KMS-11 (cell line): ENCODE measurements at regions not wholly inside any gene's neighbourhood (a gene's known extent, or its start where the extent isn't known, plus 50 kb on each side); places are given as distances from the start of the nearest gene placed in this dataset.

Source experiments
- H2AFZ ChIP-seq: fragments of 200-600 bp; sonication (generic); 2 replicates; pipeline ENCODE4 v1.6.1; 2016; ENCODE audit warnings: antibody characterized with exemption, mixed run types, low read depth
- H3K27ac ChIP-seq: fragments of 200-600 bp; sonication (generic); 2 replicates; pipeline ENCODE4 v1.6.1; 2016; ENCODE audit warnings: mild to moderate bottlenecking, mixed run types
- H3K27me3 ChIP-seq: fragments of 200-600 bp; sonication (generic); 2 replicates; pipeline ENCODE4 v1.6.1; 2017; ENCODE audit warnings: mild to moderate bottlenecking, low read depth, mixed run types, moderate library complexity; ENCODE audit not compliant: insufficient read depth
- H3K36me3 ChIP-seq: fragments of 200-600 bp; sonication (generic); 2 replicates; pipeline ENCODE4 v1.6.1; 2017; ENCODE audit warnings: mild to moderate bottlenecking, mixed run types; ENCODE audit not compliant: insufficient read depth
- H3K4me1 ChIP-seq: fragments of 200-600 bp; sonication (generic); 2 replicates; pipeline ENCODE4 v1.6.1; 2016; ENCODE audit warnings: mild to moderate bottlenecking, low read depth, mixed run types; ENCODE audit not compliant: poor library complexity, severe bottlenecking
- H3K4me2 ChIP-seq: fragments of 200-600 bp; sonication (generic); 2 replicates; pipeline ENCODE4 v1.7.0; 2016; ENCODE audit warnings: mild to moderate bottlenecking, mixed run types
- H3K4me3 ChIP-seq: fragments of 200-600 bp; sonication (generic); IDR thresholded peaks from 2 replicates; pipeline ENCODE4 v1.6.1; 2017; ENCODE audit warnings: low read depth, low read length, mixed read lengths; ENCODE audit not compliant: insufficient read depth
- H3K79me2 ChIP-seq: fragments of 200-600 bp; sonication (generic); 2 replicates; pipeline ENCODE4 v1.6.1; 2016; ENCODE audit warnings: low read depth, mixed run types; ENCODE audit not compliant: insufficient read depth
- H3K9ac ChIP-seq: fragments of 200-600 bp; sonication (generic); 2 replicates; pipeline ENCODE4 v1.6.1; 2016; ENCODE audit warnings: mild to moderate bottlenecking, mixed run types
- H4K20me1 ChIP-seq: fragments of 200-600 bp; sonication (generic); 2 replicates; pipeline ENCODE4 v1.6.1; 2016; ENCODE audit warnings: mild to moderate bottlenecking, mixed run types; ENCODE audit not compliant: insufficient read depth
- CTCF ChIP-seq: fragments of 200-600 bp; sonication (generic); conservative IDR thresholded peaks from 2 replicates; pipeline ENCODE4 v1.6.1; 2017; ENCODE audit warnings: low read depth, mild to moderate bottlenecking, antibody characterized with exemption, low read length, moderate library complexity, mixed read lengths

DNA sequence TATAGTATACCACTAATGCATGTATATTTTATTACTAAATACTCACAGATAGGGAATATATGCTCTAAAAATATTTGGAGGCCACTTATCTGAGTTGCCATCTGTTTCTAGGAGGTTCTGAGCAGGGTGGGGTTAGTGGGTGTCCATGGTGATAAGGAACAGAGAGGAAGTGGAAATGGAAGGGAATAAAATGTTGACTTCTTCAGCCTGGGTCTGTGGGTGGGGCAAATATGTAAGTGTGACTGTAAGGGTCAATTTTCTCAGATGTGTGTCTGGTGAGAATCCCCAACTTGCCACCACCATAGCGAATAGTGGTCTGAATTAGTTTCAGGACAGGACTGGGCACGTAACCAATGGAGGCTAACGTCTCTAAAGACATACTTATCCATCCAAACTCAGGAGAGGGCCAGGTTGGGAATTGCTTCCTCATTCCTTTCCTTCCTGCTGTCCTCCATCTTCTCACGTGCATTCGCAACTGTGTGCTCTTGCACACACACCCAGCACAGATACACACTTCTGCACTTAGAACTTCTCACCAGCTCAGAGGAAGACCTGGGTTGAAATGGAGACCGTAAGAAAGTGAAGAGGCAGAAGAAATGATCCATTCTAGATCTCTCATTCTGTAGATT, 54.2 kb upstream of the GZMB start:
- Histone ChIP-seq H3K27me3 (no peaks in the 10 kb centered on the region), H4K20me1 (no peaks in the 10 kb centered on the region), H3K4me2 (no peak overlapping the region)

More for the DNA sequence above, 54.2 kb upstream of the GZMB start:
- Histone ChIP-seq H3K4me3 (no peak overlapping the region), H2AFZ (no peak overlapping the region), H3K79me2 (no peaks in the 10 kb centered on the region), H3K4me1 (peaks cover 12% of the 10 kb centered on the region), H3K9ac (no peak overlapping the region), H3K36me3 (no peaks in the 10 kb centered on the region), H3K27ac (no peak overlapping the region)
- no peak for TF ChIP-seq CTCF
